IPS DF 4.7 (cell line): ENCODE measurements at regions not wholly inside any gene's neighbourhood (a gene's known extent, or its start where the extent isn't known, plus 50 kb on each side); places are given as distances from the start of the nearest gene placed in this dataset.
A peak's percentile ranks its signal among the peaks of the same experiment; 100 is the strongest.
"Not testable (repeated sequence)": the region's sequence is repeated elsewhere in the genome, so short reads cannot be mapped to it uniquely, and the experiment has no call there.

Source experiments
- DNase-seq: peaks from one replicate; pipeline ENCODE4 v3.0.0-alpha.2; 2013; ENCODE audit warnings: low spot score; ENCODE audit errors: extremely low read depth

DNA sequence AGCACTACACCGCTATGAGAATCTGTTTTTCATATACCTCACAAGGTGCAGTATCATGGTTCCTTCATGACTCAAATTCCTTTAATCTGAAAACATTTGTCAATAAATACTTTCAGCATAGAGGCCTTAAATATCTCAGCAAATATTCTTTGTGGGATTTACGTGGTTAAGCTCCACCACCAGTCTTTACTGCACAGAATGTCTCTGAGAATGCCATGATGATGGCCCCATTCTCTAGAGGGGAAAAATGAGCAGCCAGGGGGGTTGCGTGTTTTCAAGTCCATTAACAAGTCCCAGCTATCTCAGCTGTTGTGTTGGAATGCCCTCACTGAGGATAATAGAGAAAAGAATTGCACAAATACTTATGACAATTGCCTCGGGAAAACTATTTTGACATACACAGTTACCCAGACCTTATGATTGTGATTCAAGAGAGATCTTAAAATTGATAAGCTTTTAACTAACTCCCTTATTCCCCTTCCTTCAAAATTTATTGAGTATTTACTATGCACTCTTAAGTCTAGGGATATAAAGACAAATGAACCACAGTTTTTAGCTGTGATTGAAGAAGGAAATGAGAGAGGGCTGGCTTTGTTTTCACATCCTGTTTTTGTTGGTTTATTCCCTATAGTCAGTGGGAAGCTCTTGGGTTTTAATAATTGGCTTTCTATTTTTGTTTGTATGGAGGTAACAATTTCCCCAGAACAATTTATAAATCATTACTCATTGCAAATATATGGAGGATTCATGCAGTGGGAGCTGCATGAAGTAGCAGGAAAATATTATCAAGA, 176.5 kb upstream of the VWC2 start:
- no peak for DNase-seq

DNA sequence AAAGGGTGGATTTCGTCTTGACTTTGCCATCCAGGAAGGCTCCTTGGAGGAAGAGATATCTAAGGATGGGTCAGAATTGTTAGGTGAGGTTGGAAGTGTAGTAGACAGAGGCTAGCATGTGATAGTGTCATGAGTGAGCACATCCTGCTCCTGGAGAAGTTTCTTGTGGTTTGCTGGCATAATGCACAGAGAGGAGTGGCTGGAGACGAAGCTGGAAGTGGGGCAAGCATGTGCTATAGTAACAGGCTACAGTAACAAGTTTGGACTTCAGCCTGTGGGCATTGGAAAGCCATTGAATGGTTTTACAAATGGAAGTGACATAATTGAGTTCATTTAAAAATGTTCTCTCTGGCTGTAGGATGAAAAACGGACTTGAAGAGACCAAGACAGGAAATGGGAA, 175.6 kb upstream of the VWC2 start:
- no peak for DNase-seq

DNA sequence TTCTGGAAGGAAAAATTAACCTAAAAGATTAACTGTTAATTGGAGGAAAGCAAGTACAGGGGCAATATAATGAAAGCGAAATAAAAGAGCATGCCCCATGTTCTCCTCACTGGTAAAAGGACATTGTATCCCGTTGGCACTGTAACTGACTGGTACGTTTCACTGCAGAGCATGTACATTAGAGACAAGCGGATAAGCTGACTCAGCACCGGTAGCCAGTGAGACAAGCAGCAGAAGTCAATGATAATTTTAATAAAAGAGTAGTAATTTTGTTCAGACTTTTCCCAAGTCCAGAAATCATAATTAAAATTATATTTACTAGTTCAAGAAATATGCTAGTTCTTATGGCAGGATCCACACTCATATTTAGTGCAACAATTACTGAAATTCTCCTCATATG, 161.5 kb upstream of the VWC2 start:
- no peak for DNase-seq

DNA sequence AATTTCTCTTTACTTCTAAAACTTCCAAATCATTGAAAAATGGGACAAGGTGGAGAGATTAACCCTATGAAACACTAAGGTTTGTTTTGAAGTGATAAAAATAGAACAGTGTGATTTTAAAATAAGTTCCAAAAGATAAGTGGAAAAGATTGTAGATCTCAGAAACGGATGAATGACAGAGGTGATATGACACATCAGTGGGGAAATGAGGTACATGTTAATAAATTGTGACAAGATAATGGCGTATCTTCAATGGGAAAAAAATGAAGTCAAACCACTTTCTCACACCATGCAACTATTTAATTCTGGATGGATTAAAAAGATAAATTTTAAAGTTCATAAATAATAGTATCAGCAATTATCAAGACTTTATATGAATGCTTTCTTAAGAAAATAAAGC, 159.7 kb upstream of the VWC2 start:
- no peak for DNase-seq

DNA sequence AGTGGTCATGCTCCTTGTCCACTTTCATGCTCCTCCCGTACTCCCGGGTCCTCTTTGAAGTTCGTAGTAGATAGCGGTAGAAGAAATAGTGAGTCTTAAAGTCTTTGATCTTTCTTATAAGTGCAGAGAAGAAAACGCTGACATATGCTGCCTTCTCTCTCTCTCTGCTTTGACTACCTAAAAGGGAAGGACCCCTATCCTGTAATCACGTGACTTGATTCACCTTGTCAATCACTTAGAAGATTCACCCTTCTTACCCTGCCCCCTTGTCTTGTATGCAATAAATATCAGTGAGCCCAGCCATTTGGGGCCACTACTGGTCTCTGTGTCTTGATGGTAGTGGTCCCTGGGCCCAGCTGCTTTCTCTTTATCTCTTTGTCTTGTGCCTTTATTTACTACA, 158.5 kb upstream of the VWC2 start:
- DNase-seq: not testable (repeated sequence)

DNA sequence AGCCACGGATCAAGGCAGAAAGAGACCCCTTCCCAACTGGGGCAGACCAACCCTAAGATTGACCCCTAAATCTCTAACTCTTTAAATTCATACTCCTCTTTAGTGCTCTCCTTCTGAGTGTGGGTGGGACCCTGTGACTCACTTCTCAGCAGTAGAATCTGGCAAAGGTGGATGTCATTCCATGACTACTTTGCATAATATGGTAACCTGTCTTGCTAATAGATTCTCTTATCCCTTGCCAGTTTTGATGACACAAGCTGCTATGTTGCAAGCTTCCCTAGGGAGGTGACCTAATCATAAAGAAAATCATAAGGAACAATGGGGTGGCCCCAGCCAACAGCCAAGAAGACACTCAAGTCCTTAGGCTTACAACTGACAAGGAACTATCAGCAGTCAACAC, 155.4 kb upstream of the VWC2 start:
- no peak for DNase-seq

DNA sequence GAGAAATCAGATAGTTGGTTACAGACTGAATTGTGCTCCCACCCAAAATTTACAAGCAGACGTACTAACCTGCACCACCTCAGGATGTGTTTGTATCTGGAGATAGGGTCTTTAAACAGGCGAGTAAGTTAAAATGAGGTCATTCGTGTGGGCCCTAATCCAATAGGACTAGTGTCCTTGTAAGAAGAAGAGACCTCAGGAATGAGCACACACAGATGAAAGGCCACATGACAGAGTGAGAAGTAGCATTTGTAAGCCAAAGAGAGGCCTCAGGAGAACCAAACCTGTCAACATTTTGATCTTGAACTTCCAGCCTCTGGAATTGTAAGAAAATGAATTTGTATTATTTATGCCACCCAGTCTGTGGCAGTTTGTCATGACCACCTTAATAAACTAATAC, 149.5 kb upstream of the VWC2 start:
- DNase-seq: no peak

DNA sequence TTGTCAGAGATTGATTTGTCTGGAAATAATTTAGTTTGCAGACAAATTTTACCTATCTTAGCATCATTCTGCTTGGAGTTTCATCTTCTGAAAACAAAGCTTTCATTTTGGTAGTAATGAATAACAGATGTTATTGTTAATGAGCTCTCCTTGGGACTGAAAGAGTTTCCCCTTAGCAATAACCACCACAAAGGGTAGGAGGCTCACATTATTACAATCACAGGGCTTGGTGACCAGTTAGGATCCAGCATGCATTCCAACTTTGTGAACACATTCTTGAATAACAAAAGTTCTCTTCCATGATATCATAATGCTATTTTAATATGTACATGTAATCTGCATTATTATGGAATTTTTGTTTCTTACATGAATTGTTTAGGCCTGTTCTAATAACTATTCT, 148.8 kb upstream of the VWC2 start:
- DNase-seq: no peak

DNA sequence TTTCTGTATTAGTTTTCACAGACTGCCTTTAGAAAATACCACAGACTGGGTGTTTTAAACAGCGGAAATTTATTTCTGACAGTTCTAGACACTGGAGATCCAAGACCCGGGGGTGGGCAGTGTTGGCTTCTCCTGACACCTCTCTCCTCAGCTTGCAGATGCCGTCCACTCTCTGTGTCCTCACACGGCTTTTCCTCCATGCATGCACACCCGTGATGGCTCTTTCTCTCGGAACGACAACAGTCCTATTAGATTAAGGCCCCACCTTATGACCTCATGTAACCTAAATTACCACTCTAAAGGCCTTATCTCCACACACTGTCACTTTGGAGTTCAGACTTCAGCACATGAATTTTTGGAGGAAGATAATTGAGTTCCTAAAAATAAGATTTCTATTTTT, 142.9 kb upstream of the VWC2 start:
- DNase-seq: no peak

DNA sequence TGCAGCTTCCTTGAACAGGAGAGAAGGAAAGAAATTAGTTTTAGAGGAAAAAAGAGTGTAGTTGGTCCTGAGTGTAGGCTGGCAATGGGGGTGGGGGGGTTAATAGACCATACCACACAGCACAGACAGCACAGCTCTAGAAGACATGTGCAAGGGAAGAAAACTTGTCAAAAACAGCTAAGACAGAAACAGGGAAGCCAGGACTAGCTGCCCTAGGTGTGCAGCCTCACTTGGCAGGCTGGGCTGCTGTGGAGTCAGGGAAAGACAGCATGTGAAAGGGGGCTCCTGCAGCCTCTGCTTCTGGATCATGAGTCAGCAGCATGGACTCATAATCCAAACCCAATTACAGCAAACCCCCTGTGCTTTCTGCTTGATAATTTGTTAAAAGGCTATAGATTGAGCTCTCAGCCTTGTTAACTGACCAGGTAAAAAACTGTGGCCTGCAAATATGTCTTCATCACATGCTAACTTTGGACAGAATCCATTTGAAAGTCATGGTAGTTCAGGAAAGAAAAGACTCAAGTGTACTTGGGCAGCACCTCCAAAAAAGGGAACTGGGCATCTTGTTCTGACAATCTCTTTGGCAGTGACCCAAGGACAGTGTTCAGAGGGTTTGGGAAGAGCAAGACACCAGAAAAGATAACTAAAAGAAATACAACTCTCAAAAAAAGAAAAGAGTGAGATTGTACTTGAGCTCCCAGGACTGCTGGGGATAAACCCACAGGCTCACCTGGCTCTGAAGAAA, 142.2 kb upstream of the VWC2 start:
- DNase-seq: no peak

DNA sequence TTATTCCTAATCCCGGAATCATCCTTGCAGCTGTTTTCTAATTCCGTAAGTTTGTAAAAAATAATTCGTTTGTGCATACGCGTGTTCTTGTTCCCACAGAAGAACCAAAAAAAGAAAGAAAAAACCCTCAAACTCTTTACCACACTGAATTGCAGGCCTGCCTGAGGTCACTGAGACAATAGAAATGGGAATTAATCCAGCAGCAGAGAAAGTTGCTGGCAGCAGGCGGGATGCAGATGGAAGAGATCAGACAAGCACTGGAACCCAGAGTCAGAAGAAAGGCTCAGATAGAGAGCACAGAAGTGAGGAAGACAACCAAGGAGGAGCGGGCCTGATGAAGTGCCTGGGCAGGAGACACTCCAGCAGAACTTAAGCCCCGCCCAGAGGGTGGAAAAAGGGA, 141.5 kb upstream of the VWC2 start:
- no peak for DNase-seq

DNA sequence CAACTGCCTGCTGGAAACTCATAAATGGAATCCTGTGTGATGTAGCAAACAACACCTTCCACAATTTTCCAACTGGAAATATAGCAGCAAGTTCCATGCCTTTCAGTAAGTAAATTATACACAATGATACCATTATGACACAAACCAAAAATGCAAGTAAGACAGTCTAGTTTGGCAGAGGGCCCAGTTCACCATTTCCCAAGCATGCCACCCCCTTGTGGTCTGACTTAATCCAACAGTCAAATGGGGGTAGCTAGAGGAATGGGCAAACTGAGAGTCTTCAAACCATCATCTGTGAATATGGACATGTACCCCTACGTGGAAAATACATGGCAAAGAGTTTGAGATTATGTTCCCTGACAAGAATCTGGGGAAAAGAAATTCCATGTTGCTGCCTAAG, 137.6 kb upstream of the VWC2 start:
- no peak for DNase-seq

DNA sequence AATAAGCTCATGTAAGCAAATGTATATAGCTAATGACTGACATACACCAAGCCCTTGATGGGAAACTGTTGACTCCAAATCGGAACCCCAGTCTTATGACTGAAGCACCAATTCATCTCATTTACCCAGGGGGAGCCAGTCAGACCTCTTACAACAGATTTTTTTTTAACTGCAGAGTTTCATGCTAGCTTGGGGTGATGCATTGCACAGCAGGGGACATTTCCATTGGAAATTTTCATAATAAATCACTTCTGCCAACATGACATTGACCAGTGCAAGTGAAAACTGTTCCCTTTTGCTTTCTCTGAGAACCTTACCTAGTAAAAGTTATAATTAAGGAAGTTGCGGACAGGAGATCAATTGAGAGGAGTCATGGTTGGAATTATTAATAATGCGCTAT, 137.0 kb upstream of the VWC2 start:
- no peak for DNase-seq

DNA sequence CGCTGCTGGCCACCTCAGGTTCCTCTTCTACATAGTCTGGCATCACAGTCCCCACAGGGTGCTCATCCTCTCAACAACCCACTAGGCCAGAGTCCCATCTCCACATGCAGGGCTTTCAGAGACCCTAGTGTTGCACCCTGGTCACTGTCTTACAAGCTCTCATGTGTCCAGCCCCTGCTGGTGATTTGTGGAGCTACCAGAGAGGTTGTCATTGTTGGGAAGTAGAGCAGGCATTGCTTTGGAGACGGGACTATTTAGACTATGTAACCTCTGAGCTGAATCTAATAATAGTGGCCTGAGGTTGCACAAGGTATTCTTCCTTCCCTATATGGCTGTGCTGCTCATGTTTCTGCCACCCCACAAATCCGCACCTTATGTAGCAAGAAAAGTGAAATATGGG, 135.3 kb upstream of the VWC2 start:
- peak; percentile 9 for DNase-seq

DNA sequence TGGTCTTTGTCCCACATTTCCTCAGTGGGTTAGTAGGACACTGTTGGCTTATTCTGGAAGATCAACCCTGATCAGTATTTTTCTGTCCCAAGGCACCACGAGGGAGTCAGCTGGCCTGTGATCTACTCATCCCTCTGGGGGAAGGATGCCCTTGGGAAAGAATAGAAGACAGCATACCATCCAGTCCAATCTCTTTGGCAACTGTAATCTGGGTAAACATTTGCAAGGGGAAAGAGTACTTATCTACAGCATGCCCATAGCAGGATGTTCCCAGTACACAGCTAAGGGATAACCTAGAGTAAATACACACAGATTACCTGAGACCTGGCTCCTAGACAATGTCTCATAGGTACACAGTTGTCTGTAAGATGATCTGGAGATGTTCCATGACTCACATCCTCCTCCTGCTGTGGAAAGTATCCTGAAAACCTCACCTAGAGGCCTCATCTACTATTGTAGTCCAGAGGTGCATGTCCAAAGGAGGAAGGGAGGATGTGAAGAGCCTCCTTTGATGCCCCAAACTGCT, 134.3 kb upstream of the VWC2 start:
- DNase-seq: no peak

DNA sequence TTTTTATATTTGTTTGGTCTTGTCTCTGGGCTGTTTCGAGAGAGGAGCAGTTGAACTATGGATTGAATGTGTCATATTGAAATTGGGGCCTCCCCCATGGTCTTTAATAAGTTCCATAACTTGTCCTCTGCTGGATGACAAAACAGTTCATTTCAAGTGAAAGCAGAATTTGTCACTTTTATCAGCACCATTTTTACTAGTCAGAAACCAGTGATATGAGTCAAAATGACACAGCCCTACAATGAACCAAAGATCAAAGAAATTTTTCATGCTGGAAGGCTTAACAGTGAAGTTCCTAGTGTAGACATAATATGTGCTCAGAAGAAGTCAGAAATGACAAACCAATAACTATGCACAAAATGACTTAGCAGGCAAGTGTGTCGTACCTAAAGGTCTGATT, 133.6 kb upstream of the VWC2 start:
- DNase-seq: no peak

DNA sequence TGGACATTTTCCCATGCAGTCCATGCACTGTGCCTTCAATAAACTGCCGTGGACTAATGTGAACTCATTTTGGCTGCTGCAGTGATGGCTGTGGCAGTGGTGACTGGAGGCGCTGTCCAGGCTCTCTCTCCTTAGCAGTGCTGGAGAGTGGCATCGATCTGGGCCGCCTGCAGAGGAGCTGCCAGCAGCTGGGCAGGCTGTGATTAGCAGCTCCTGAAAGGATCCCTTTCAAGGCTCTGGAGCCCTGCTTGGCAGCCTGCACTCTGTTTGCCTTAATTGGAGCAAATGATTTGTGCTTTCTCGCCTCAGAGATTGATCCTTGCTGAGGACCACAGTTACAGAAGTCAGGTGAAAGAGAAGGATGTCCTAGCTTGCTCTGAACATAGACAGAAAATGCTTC, 130.1 kb upstream of the VWC2 start:
- DNase-seq: no peak

DNA sequence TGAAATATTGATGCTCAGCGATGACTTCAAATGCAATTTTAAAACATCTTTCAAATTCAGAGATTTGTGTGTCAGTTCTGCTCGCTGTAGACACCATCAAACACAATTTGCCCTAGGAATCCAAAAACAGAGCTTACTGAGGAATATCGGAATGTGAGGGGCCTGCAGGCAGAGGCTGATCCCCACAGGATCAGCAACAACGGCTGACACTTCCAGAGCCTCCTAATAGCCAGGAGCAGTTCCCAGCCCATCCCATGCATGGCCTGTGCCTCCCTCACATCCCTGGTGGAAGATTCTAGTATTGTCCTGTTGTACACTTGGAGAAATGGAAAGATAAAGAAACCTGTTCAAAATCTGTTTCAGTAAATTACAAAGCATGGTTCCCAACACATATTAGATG, 129.7 kb upstream of the VWC2 start:
- DNase-seq: no peak

DNA sequence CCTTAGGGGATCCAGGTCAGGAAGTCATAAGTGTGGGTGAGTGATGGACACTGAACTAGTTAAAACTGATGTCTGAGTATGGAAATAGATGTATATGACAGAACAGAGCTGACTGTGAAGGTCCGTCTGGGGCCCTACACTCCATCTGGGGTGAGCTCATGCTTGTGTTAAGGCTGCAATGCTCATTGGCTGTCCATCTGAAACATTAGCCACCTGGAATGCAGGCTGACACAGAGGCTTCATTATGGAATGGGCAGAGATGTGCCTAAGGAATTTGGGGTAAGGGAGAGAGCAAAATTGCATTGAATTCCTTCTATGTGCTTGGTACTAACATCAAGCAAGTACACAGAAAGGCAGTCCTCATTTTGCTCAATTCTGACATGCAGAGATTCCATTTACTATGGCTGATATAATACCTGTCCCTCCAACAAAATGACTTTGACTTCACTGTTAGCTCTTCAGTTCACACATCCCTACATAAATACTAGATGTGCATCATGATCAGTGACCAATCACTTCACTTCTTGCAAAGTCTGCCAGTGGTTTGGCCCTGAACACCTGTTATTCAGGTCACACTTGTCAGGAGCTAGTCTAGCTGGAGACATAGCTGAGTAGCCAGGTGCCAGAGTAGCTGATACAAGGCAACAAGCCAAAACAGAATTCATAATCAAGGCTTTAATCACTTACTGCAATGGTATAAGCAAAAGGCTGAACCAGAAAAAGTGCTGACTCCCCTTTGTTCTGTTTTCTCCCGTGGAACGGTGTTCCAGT, 128.9 kb upstream of the VWC2 start:
- DNase-seq: no peak

DNA sequence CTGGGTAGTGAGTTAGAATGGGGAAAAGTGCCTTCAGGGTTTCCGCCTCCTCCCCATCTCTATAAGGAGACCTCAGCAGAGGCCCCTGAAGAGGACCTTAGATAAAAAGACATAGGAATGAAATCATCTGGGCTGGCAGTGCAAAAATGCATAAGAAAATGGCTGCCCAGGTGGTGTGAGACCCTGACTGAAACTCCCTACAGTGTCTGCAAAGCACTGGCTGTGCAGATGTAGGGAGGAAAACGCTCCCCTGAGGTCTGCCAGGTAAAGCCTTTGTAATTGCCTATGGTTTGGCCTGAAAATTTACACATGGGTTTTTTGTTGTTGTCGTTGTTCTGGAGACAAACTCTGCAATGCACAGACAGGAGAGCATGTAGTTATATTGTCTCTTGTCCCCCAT, 128.1 kb upstream of the VWC2 start:
- DNase-seq: no peak

DNA sequence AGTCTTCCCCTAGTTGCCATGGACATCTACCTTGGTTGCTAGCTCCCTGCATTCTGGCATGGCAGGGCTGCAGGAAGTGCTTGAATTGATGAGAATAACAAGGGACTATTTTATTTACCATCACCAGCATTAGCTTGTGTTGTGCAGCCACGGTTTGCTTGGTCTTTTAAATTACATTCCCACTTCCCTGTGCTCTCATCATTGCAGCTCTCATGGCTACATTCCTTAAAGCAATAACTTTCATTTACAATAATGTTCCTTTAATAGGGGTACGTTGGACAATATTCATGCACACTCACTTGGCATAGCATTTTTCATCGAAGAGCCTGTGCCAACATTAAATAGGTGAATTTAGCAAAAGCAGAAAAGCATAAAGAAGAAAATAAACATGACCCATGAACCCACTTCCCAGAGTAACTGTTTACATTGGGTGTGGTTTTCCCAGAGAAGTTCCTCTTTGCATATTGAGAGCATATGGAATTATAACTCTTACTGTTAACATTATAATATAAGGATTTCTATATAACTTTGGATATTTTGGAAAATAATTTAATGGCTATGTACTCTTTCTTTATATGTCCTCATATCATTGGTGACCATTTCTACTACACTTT, 113.2 kb upstream of the VWC2 start:
- no peak for DNase-seq

DNA sequence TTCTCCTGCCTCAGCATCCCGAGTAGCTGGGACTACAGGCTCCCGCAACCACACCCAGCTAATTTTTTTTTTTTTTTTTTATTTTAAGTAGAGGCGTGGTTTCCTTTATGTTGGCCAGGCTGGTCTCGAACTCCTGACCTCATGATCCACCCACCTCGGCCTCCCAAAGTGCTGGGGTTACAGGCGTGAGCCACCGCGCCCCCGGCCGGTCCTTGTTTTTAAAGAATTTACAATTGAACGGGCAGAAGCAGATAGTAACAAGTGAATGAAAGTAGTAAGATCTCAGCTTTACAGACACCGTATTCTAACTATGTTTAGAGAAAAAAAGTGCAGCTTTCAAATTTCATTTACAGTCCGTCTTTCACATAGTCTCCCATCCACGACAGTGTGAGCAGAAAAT, 112.5 kb upstream of the VWC2 start:
- DNase-seq: no peak
